Sigmoid colon (tissue), 4 donors: ENCODE measurements at regions not wholly inside any gene's neighbourhood (a gene's known extent, or its start where the extent isn't known, plus 50 kb on each side); places are given as distances from the start of the nearest gene placed in this dataset.

Experiments used
- EP300 ChIP-seq, 4 donors: sonication (generic); formaldehyde crosslinking; IDR thresholded peaks; one replicate each; pipeline ENCODE4 v1.6.1; 2017; ENCODE audit warnings: antibody characterized with exemption in 4 of 4
- POLR2AphosphoS5 ChIP-seq, 4 donors: sonication (generic); formaldehyde crosslinking; IDR thresholded peaks; one replicate each; pipeline ENCODE4 v1.6.1; 2017; ENCODE audit warnings: antibody characterized with exemption in 4 of 4

DNA sequence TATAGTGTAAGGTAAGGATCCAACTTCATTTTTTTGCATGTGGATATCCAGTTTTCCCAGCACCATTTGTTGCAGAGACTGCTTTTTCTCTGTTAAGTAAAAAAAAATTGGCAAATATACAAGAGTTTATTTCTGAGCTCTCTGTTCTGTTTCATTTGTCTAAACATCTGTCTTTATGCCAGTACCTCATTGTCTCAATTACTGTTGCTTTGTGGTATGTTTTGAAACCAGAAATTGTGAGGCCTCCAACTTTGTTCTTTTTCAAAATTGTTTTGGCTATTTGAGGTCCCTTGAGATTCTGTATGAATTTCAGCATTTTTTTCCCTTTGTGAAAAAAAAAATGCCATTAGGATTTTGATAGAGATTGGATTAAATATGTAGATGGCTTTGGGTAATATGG, 150.5 kb downstream of the MINAR1 start:
- TF ChIP-seq POLR2AphosphoS5 (IDR thresholded peaks at IDR 0.05): peak in 1 of 4 donors; percentile 29
- TF ChIP-seq EP300 (IDR thresholded peaks at IDR 0.05): no peak
